ENCODE measurements at regions not wholly inside any gene's neighbourhood (a gene's known extent, or its start where the extent isn't known, plus 50 kb on each side); places are given as distances from the start of the nearest gene placed in this dataset.

DNA sequence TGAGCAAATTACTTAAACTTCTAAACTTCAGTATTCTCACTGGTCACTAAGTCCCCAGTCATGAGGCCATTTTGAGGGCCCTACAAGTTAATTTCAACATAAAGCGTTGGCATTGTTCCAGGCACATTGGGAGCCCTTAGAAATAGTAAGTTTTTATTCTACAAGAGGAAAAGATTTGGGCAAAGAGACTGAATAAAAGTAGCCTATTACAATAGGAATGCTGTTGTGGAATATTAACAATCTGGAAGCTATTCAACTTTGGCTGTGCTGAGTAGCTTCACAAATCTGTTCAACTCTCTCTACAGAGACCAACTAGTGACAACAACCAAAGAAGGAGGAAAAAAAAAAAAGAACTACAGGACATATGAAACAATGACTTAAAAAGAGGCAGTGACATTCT is 1287.5 kb upstream of the NXPH2 start:
- Histone ChIP-seq H3K27me3 (ENCODE audit: insufficient read depth, low read depth) (no peaks in the 10 kb centered on the region), H2AFZ (ENCODE audit: low read depth) (no peak overlapping the region)
- TF ChIP-seq, protein P1, sequence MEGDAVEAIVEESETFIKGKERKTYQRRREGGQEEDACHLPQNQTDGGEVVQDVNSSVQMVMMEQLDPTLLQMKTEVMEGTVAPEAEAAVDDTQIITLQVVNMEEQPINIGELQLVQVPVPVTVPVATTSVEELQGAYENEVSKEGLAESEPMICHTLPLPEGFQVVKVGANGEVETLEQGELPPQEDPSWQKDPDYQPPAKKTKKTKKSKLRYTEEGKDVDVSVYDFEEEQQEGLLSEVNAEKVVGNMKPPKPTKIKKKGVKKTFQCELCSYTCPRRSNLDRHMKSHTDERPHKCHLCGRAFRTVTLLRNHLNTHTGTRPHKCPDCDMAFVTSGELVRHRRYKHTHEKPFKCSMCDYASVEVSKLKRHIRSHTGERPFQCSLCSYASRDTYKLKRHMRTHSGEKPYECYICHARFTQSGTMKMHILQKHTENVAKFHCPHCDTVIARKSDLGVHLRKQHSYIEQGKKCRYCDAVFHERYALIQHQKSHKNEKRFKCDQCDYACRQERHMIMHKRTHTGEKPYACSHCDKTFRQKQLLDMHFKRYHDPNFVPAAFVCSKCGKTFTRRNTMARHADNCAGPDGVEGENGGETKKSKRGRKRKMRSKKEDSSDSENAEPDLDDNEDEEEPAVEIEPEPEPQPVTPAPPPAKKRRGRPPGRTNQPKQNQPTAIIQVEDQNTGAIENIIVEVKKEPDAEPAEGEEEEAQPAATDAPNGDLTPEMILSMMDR (conservative IDR thresholded peaks at IDR 0.05; ENCODE audit: low read depth, low read length), result no peak

DNA sequence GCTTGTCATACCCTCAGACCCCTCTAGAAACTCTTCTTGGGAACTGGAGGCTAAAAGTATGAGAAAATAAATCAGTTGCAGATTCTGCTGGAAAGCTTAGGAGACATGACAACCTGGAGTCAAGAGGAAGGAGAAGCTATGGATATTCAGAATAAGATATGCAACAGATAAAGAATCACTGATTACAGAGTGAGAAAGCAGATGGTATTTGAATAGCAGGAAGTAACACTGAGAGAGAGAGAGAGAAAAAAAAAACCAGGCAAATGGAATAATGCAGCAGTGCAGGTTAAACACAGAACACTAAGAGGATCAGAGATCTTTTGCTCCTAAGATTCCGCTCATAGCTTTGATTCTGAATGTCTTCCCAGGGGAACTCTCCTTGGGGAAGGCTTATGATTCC is 1284.1 kb upstream of the NXPH2 start:
- Histone ChIP-seq H3K4me2 (no peak overlapping the region), H3K9ac (no peak overlapping the region), H3K36me3 (ENCODE audit: insufficient read depth) (no peaks in the 10 kb centered on the region)

More for the DNA sequence above, 1287.5 kb upstream of the NXPH2 start:
- Histone ChIP-seq H3K79me2 (ENCODE audit: insufficient read depth, low read depth) (no peaks in the 10 kb centered on the region), H3K27ac (no peak overlapping the region), H3K4me2 (no peak overlapping the region), H3K4me3 (IDR thresholded peaks at IDR 0.05; ENCODE audit: insufficient read depth, low read depth, low read length) (no peak overlapping the region), H3K9ac (no peak overlapping the region), H4K20me1 (ENCODE audit: insufficient read depth) (no peaks in the 10 kb centered on the region), H3K36me3 (ENCODE audit: insufficient read depth) (no peaks in the 10 kb centered on the region), H3K4me1 (ENCODE audit: low read depth, poor library complexity, severe bottlenecking) (no peaks in the 10 kb centered on the region)

GRCh38 chr2:140063356-140063755 is 1283.2 kb upstream of the NXPH2 start:
- Histone ChIP-seq H3K4me3 (IDR thresholded peaks at IDR 0.05; ENCODE audit: insufficient read depth, low read depth, low read length) (no peak overlapping the region), H4K20me1 (ENCODE audit: insufficient read depth) (no peaks in the 10 kb centered on the region), H3K9ac (no peak overlapping the region), H3K79me2 (ENCODE audit: insufficient read depth, low read depth) (no peaks in the 10 kb centered on the region), H3K4me1 (ENCODE audit: low read depth, poor library complexity, severe bottlenecking) (no peaks in the 10 kb centered on the region), H3K4me2 (no peak overlapping the region), H2AFZ (ENCODE audit: low read depth) (no peak overlapping the region), H3K27ac (no peak overlapping the region), H3K36me3 (ENCODE audit: insufficient read depth) (no peaks in the 10 kb centered on the region), H3K27me3 (ENCODE audit: insufficient read depth, low read depth) (no peaks in the 10 kb centered on the region)
- TF ChIP-seq, protein P1 (conservative IDR thresholded peaks at IDR 0.05; ENCODE audit: low read depth, low read length), result no peak

More for the DNA sequence above, 1284.1 kb upstream of the NXPH2 start:
- Histone ChIP-seq H3K27me3 (ENCODE audit: insufficient read depth, low read depth) (no peaks in the 10 kb centered on the region), H3K4me1 (ENCODE audit: low read depth, poor library complexity, severe bottlenecking) (no peaks in the 10 kb centered on the region), H3K27ac (no peak overlapping the region), H3K4me3 (IDR thresholded peaks at IDR 0.05; ENCODE audit: insufficient read depth, low read depth, low read length) (no peak overlapping the region), H4K20me1 (ENCODE audit: insufficient read depth) (no peaks in the 10 kb centered on the region), H2AFZ (ENCODE audit: low read depth) (no peak overlapping the region), H3K79me2 (ENCODE audit: insufficient read depth, low read depth) (no peaks in the 10 kb centered on the region)
- TF ChIP-seq, protein P1 (conservative IDR thresholded peaks at IDR 0.05; ENCODE audit: low read depth, low read length), result no peak

DNA sequence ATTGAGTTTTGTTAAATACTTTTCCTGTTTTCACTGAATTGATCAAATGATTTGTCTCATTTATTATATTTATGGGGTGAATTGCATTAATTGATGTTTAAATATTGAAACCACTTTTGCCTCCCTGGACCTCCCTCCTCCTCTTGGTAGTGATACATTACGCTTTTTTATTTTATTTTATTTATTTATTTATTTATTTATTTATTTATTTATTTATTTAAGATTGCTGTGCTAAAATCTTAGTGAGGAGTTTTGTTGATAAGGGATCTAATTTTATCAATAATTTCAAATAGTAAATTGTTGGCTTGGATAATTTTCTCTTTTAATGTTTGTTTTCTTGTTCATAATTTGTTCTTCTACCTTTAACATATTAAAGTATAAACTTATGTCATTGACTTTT is 1281.0 kb upstream of the NXPH2 start:
- Histone ChIP-seq H3K4me2 (no peak overlapping the region), H3K36me3 (ENCODE audit: insufficient read depth) (no peaks in the 10 kb centered on the region), H2AFZ (ENCODE audit: low read depth) (no peak overlapping the region), H3K79me2 (ENCODE audit: insufficient read depth, low read depth) (no peaks in the 10 kb centered on the region), H3K4me3 (IDR thresholded peaks at IDR 0.05; ENCODE audit: insufficient read depth, low read depth, low read length) (no peak overlapping the region), H3K9ac (no peak overlapping the region), H3K27ac (no peak overlapping the region), H4K20me1 (ENCODE audit: insufficient read depth) (no peaks in the 10 kb centered on the region), H3K4me1 (ENCODE audit: low read depth, poor library complexity, severe bottlenecking) (no peaks in the 10 kb centered on the region), H3K27me3 (ENCODE audit: insufficient read depth, low read depth) (no peaks in the 10 kb centered on the region)
- TF ChIP-seq, protein P1 (conservative IDR thresholded peaks at IDR 0.05; ENCODE audit: low read depth, low read length), result no peak
